Ishikawa (cell line): ENCODE measurements at regions not wholly inside any gene's neighbourhood (a gene's known extent, or its start where the extent isn't known, plus 50 kb on each side); places are given as distances from the start of the nearest gene placed in this dataset.

Experiments
- CEBPB ChIP-seq: IDR thresholded peaks from 2 replicates; pipeline ENCODE4 v1.6.1; 2012
- CREB1 ChIP-seq: IDR thresholded peaks from 2 replicates; pipeline ENCODE4 v1.6.1; 2012; ENCODE audit warnings: low read depth
- EGR1 ChIP-seq: IDR thresholded peaks from 2 replicates; pipeline ENCODE4 v1.6.1; 2012
- EP300 ChIP-seq: IDR thresholded peaks from 2 replicates; pipeline ENCODE4 v1.6.1; 2012; ENCODE audit warnings: borderline replicate concordance
- FOXM1 ChIP-seq: IDR thresholded peaks from 2 replicates; pipeline ENCODE4 v1.6.1; 2012; ENCODE audit warnings: low read depth, borderline replicate concordance
- MAX ChIP-seq: IDR thresholded peaks from 2 replicates; pipeline ENCODE4 v1.6.1; 2012
- NFIC ChIP-seq: IDR thresholded peaks from 2 replicates; pipeline ENCODE4 v1.6.1; 2012
- RAD21 ChIP-seq: IDR thresholded peaks from 2 replicates; pipeline ENCODE4 v1.6.1; 2012; ENCODE audit warnings: low read depth
- REST ChIP-seq: IDR thresholded peaks from 2 replicates; pipeline ENCODE4 v1.6.1; 2012; ENCODE audit warnings: low read depth, mild to moderate bottlenecking
- TAF1 ChIP-seq: IDR thresholded peaks from 2 replicates; pipeline ENCODE4 v1.6.1; 2012; ENCODE audit warnings: low read depth, mild to moderate bottlenecking
- TCF12 ChIP-seq: IDR thresholded peaks from 2 replicates; pipeline ENCODE4 v1.6.1; 2012; ENCODE audit warnings: low read depth
- TEAD4 ChIP-seq: IDR thresholded peaks from 2 replicates; pipeline ENCODE4 v1.6.1; 2012
- USF1 ChIP-seq: IDR thresholded peaks from 2 replicates; pipeline ENCODE4 v1.6.1; 2012
- YY1 ChIP-seq: IDR thresholded peaks from 2 replicates; pipeline ENCODE4 v1.6.1; 2012; ENCODE audit warnings: low read depth
- ZBTB7A ChIP-seq: IDR thresholded peaks from 2 replicates; pipeline ENCODE4 v1.6.1; 2012; ENCODE audit warnings: low read depth

GRCh38 chr13:39930060-39930459, 274.6 kb downstream of the COG6 start:
- TF ChIP-seq FOXM1 (no peak), REST (no peak), RAD21 (no peak), NFIC (no peak), YY1 (no peak), TEAD4 (no peak), TCF12 (no peak)

GRCh38 chr13:39930544-39931444, 275.3 kb downstream of the COG6 start:
- TF ChIP-seq USF1 (no peak), REST (no peak), EP300 (no peak)

GRCh38 chr13:39931505-39931904, 276.0 kb downstream of the COG6 start:
- no peak for TF ChIP-seq EP300
- no peak for TF ChIP-seq ZBTB7A
- no peak for TF ChIP-seq RAD21
- no peak for TF ChIP-seq TEAD4
- TF ChIP-seq USF1 = no peak

- no peak for TF ChIP-seq CREB1
These were observed 279.7 kb downstream of the COG6 start for GRCh38 chr13:39935155-39935554.

- TF ChIP-seq USF1 = no peak
- TF ChIP-seq YY1 = no peak
- TF ChIP-seq ZBTB7A = no peak
- no peak for TF ChIP-seq CREB1
- TF ChIP-seq CEBPB = no peak
- no peak for TF ChIP-seq NFIC
- no peak for TF ChIP-seq EGR1
- no peak for TF ChIP-seq TAF1
- TF ChIP-seq MAX = no peak
- no peak for TF ChIP-seq REST
- no peak for TF ChIP-seq TCF12
- no peak for TF ChIP-seq RAD21
- no peak for TF ChIP-seq FOXM1
- no peak for TF ChIP-seq TEAD4
- no peak for TF ChIP-seq EP300
These were observed 283.1 kb downstream of the COG6 start for GRCh38 chr13:39938596-39938995.
